Breast epithelium (tissue), 4 donors: ENCODE measurements at regions not wholly inside any gene's neighbourhood (a gene's known extent, or its start where the extent isn't known, plus 50 kb on each side); places are given as distances from the start of the nearest gene placed in this dataset.
"Not testable (repeated sequence)": the region's sequence is repeated elsewhere in the genome, so short reads cannot be mapped to it uniquely, and the experiment has no call there.

Source experiments
- DNase-seq, 2 donors: peaks; one replicate each; pipeline ENCODE4 v3.0.0-alpha.2; 2019; ENCODE audit warnings: low spot score in 2 of 2
- H3K27ac ChIP-seq, 2 donors: fragments of 200-600 bp; sonication (generic) in 1 of 2; one replicate each; pipeline ENCODE4 v1.5.1; 2016 to 2019; ENCODE audit warnings: mild to moderate bottlenecking in 1 of 2
- H3K27me3 ChIP-seq, 2 donors: fragments of 200-600 bp; sonication (generic) in 1 of 2; one replicate each; pipeline versions ENCODE4 v1.5.1 to v1.6.0; 2017 to 2019; ENCODE audit warnings: control low read depth in 1 of 2, mild to moderate bottlenecking in 1 of 2
- H3K36me3 ChIP-seq: fragments of 200-600 bp; one replicate; pipeline ENCODE4 v1.5.1; 2019
- H3K4me1 ChIP-seq, 2 donors: fragments of 200-600 bp; sonication (generic); one replicate each; pipeline ENCODE4 v1.5.1; 2016 to 2019; ENCODE audit warnings: control low read depth in 1 of 2
- H3K4me3 ChIP-seq, 3 donors: fragments of 200-600 bp; sonication (generic); 1 replicate in 2 of 3; 2 replicates in 1 of 3; pipeline ENCODE4 v1.5.1; 2016 to 2019; ENCODE audit warnings: mild to moderate bottlenecking in 3 of 3, moderate library complexity in 2 of 3
- H3K9me3 ChIP-seq, 2 donors: fragments of 200-600 bp; sonication (generic) in 1 of 2; one replicate each; pipeline ENCODE4 v1.5.1; 2016 to 2019; ENCODE audit warnings: control low read depth in 1 of 2
- CTCF ChIP-seq, 3 donors: fragments of 450-650 bp; IDR thresholded peaks; one replicate each; pipeline ENCODE4 v1.5.1; 2016 to 2017; ENCODE audit warnings: antibody characterized with exemption in 3 of 3, mild to moderate bottlenecking in 3 of 3, moderate library complexity in 3 of 3
- POLR2A ChIP-seq: fragments of 450-650 bp; IDR thresholded peaks from one replicate; pipeline ENCODE4 v1.6.1; 2016; ENCODE audit warnings: antibody characterized with exemption, mild to moderate bottlenecking, moderate library complexity
- POLR2AphosphoS5 ChIP-seq, 3 donors: sonication (generic); formaldehyde crosslinking; IDR thresholded peaks; one replicate each; pipeline ENCODE4 v1.6.1; 2017; ENCODE audit warnings: antibody characterized with exemption in 3 of 3
- intact Hi-C: fragments of 100-400 bp; cut with DNase I; formaldehyde crosslinking; loops from one replicate; pipeline ENCODE4 v1.15.1; 2023; ENCODE audit warnings: low total_unique reads

- no peak for TF ChIP-seq POLR2A
- no peak for TF ChIP-seq POLR2AphosphoS5 (IDR thresholded peaks at IDR 0.05)
- no peak for TF ChIP-seq CTCF (IDR thresholded peaks at IDR 0.05)
- DNase-seq, result no peak
- no peaks in the 10 kb centered on the region for H3K36me3 ChIP-seq
- no peaks in the 10 kb centered on the region for H3K27me3 ChIP-seq
- no peaks in the 10 kb centered on the region for H3K4me1 ChIP-seq
- no peak overlapping the region for H3K27ac ChIP-seq
- no peak overlapping the region for H3K4me3 ChIP-seq
- H3K9me3 ChIP-seq, result no peaks in the 10 kb centered on the region
- intact Hi-C loops, result no loop called here
These were observed 191.9 kb downstream of the C9orf50 start for GRCh38 chr9:129428864-129429577.

GRCh38 chr9:129427149-129427548 is 193.8 kb downstream of the C9orf50 start:
- intact Hi-C loops, result no loop called here
- Histone ChIP-seq H3K27ac (no peak overlapping the region), H3K36me3 (no peaks in the 10 kb centered on the region), H3K27me3 (no peaks in the 10 kb centered on the region), H3K4me1 (no peaks in the 10 kb centered on the region), H3K4me3 (no peak overlapping the region), H3K9me3 (no peaks in the 10 kb centered on the region)
- DNase-seq, result no peak
- TF ChIP-seq POLR2AphosphoS5 (IDR thresholded peaks at IDR 0.05) (no peak), CTCF (IDR thresholded peaks at IDR 0.05) (no peak), POLR2A (no peak)

- intact Hi-C loops, H3K4me3 ChIP-seq, H3K4me1 ChIP-seq, H3K27me3 ChIP-seq, DNase-seq, H3K9me3 ChIP-seq, H3K36me3 ChIP-seq, H3K27ac ChIP-seq: not testable (repeated sequence)
These were observed 197.1 kb downstream of the C9orf50 start for GRCh38 chr9:129423755-129424154.

- Histone ChIP-seq H3K9me3 (no peaks in the 10 kb centered on the region), H3K4me1 (no peaks in the 10 kb centered on the region), H3K27me3 (no peaks in the 10 kb centered on the region), H3K36me3 (no peaks in the 10 kb centered on the region), H3K4me3 (no peak overlapping the region), H3K27ac (no peak overlapping the region)
- no peak for DNase-seq
- intact Hi-C loops, result no loop called here
- TF ChIP-seq CTCF (IDR thresholded peaks at IDR 0.05), result no peak
- no peak for TF ChIP-seq POLR2A
- TF ChIP-seq POLR2AphosphoS5 (IDR thresholded peaks at IDR 0.05), result no peak
These were observed 197.7 kb downstream of the C9orf50 start for GRCh38 chr9:129423216-129423615.

- Histone ChIP-seq H3K27me3 (no peaks in the 10 kb centered on the region), H3K36me3 (no peaks in the 10 kb centered on the region)
- TF ChIP-seq CTCF (IDR thresholded peaks at IDR 0.05) (no peak), POLR2A (no peak), POLR2AphosphoS5 (IDR thresholded peaks at IDR 0.05) (no peak)
These were observed 198.1 kb downstream of the C9orf50 start for GRCh38 chr9:129422843-129423192.

More at GRCh38 chr9:129422843-129423192, 198.1 kb downstream of the C9orf50 start:
- H3K27ac ChIP-seq, result peak overlapping the region in 1 of 2 donors; percentile 7
- no peaks in the 10 kb centered on the region for H3K9me3 ChIP-seq
- H3K4me1 ChIP-seq, result no peaks in the 10 kb centered on the region
- intact Hi-C loops, result no loop called here
- H3K4me3 ChIP-seq, result no peak overlapping the region
- no peak for DNase-seq
